ENCODE measurements at regions not wholly inside any gene's neighbourhood (a gene's known extent, or its start where the extent isn't known, plus 50 kb on each side); places are given as distances from the start of the nearest gene placed in this dataset.

- Histone ChIP-seq H3K79me1 (ENCODE audit: low read depth in 1 of 2, low read length in 2 of 2) (no peaks in the 10 kb centered on the region), H3K23ac (ENCODE audit: low read depth, low read length) (no peak overlapping the region), H4K91ac (ENCODE audit: insufficient read depth, low read depth, low read length) (no peak overlapping the region), H2BK15ac (ENCODE audit: low read depth, low read length) (no peak overlapping the region), H2BK20ac (ENCODE audit: low read depth, low read length) (no peak overlapping the region), H3K4me2 (ENCODE audit: low read depth, low read length) (no peak overlapping the region), H4K8ac (ENCODE audit: low read depth in 2 of 2, low read length in 2 of 2) (no peak overlapping the region), H3K4me1 (ENCODE audit: control insufficient read depth, insufficient read depth, low read length) (no peaks in the 10 kb centered on the region), H3K27me3 (ENCODE audit: control insufficient read depth, insufficient read depth, low read length) (no peaks in the 10 kb centered on the region), H2AFZ (replicated peaks; ENCODE audit: low read length, poor library complexity) (no peak overlapping the region), H3K27ac (ENCODE audit: insufficient read depth, low read length) (no peak overlapping the region), H4K5ac (ENCODE audit: low read depth, low read length) (no peak overlapping the region), H3K9me1 (ENCODE audit: insufficient read depth, low read length) (no peaks in the 10 kb centered on the region), H2AK9ac (replicated peaks; ENCODE audit: low read depth, low read length, poor library complexity) (no peak overlapping the region), H4K20me1 (ENCODE audit: insufficient read depth, low read length) (no peaks in the 10 kb centered on the region), H3K4me3 (ENCODE audit: insufficient read depth, low read depth, low read length) (no peak overlapping the region), H3K18ac (ENCODE audit: low read depth, low read length) (no peak overlapping the region), H3K9ac (ENCODE audit: low read depth, low read length) (no peak overlapping the region), H3K14ac (replicated peaks; ENCODE audit: low read depth, low read length) (no peak overlapping the region), H3K36me3 (ENCODE audit: control insufficient read depth, insufficient read depth, low read length) (no peaks in the 10 kb centered on the region), H3K4ac (ENCODE audit: low read depth, low read length) (no peak overlapping the region), H3K56ac (ENCODE audit: extremely low read depth, insufficient read depth, low read length) (no peak overlapping the region), H3K9me3 (ENCODE audit: control insufficient read depth, insufficient read depth, low read length) (no peaks in the 10 kb centered on the region), H2AK5ac (ENCODE audit: low read depth, low read length) (no peak overlapping the region), H2BK120ac (ENCODE audit: low read depth, low read length) (no peak overlapping the region), H2BK5ac (ENCODE audit: low read depth, low read length, poor library complexity, severe bottlenecking) (no peak overlapping the region)
- in situ Hi-C loops (cut with MboI; ENCODE audit: low sequenced_read_pairs) = no loop called here
- WGBS, 2 experiments (ENCODE audit: extremely low coverage in 2 of 2, insufficient read length in 1 of 2) = no CpG with 5 or more reads among the region's 2 CpGs
- POLR2A ChIA-PET (ENCODE audit: unreplicated experiment) = no interaction called here
- dilution Hi-C loops (cut with HindIII; ENCODE audit: low sequenced_read_pairs, unreplicated experiment) = no loop called here
- TF ChIP-seq MXI1 (IDR thresholded peaks at IDR 0.05; ENCODE audit: borderline replicate concordance, low read depth, low read length) = no peak
- DNase-seq (no peak), ATAC-seq (ENCODE audit: low read depth) (no peak)
- CTCF ChIA-PET = no interaction called here
- BruUV-seq (replicated peaks) = no TSS peak
- intact Hi-C loops (cut with micrococcal nuclease) = no loop called here
Measured at GRCh38 chr16:50901062-50901461, 159.2 kb downstream of the CYLD start.

All from IMR-90 (cell line).